ENCODE measurements at regions not wholly inside any gene's neighbourhood (a gene's known extent, or its start where the extent isn't known, plus 50 kb on each side); places are given as distances from the start of the nearest gene placed in this dataset.

GRCh38 chr9:119831309-119831708 lies 462.1 kb upstream of the BRINP1 start:
- RAD21 ChIA-PET (ENCODE audit: low non-redundant PET in 1 of 2, low total read pairs in 2 of 2, uncharacterized antibody in 2 of 2, unreplicated experiment in 2 of 2), result no interaction called here
- Histone ChIP-seq H3K27ac (ENCODE audit: low read depth, low read length) (no peak overlapping the region), H3K4me1 (ENCODE audit: control insufficient read depth in 1 of 2, insufficient read depth in 2 of 2, low read length in 2 of 2) (no peaks in the 10 kb centered on the region), H3K4me2 (ENCODE audit: low read length) (no peak overlapping the region), H3K9ac (ENCODE audit: low read length) (no peak overlapping the region), H3K79me2 (ENCODE audit: insufficient read depth, low read length) (no peaks in the 10 kb centered on the region), H3K9me2 (ENCODE audit: insufficient read depth) (no peaks in the 10 kb centered on the region), H3K36me3 (ENCODE audit: control insufficient read depth in 1 of 2, insufficient read depth in 2 of 2, low read length in 2 of 2) (no peaks in the 10 kb centered on the region), H2AFZ (ENCODE audit: low read depth, low read length, poor library complexity, severe bottlenecking) (no peak overlapping the region), H4K20me1 (ENCODE audit: insufficient read depth) (no peaks in the 10 kb centered on the region), H3K27me3 (ENCODE audit: insufficient read depth, low read length) (peaks cover 8% of the 10 kb centered on the region; the same call in 1 of the 2 replicates), H3K4me3 (replicated peaks in 1 of 2; ENCODE audit: low read depth in 1 of 2, low read length in 2 of 2) (no peak overlapping the region), H3K9me3 (ENCODE audit: control insufficient read depth in 1 of 2, insufficient read depth in 1 of 2, low read depth in 1 of 2, low read length in 2 of 2) (no peaks in the 10 kb centered on the region)
- TF ChIP-seq EZH2phosphoT487 (IDR thresholded peaks at IDR 0.05; ENCODE audit: borderline replicate concordance), result no peak
- no peak for TF ChIP-seq POLR2AphosphoS5 (IDR thresholded peaks at IDR 0.05; ENCODE audit: low read depth, low read length)
- no peak for TF ChIP-seq ZNF274 (IDR thresholded peaks at IDR 0.05; ENCODE audit: low read depth, low read length)
- TF ChIP-seq CTCF (IDR thresholded peaks at IDR 0.05 in 2 of 3, conservative IDR thresholded peaks at IDR 0.05 in 1 of 3; ENCODE audit: borderline replicate concordance in 1 of 3, insufficient read depth in 1 of 3, low read depth in 2 of 3, low read length in 2 of 3), result no peak
- no peak for TF ChIP-seq POLR2A (IDR thresholded peaks at IDR 0.05; ENCODE audit: borderline replicate concordance, extremely low read depth, insufficient read depth, insufficient read length)
- no peak for TF ChIP-seq SP1 (IDR thresholded peaks at IDR 0.05; ENCODE audit: low read depth)
- no peak for TF ChIP-seq ZFX (IDR thresholded peaks at IDR 0.05)
- TF ChIP-seq SRF (IDR thresholded peaks at IDR 0.05; ENCODE audit: low read depth), result no peak
- no peak for TF ChIP-seq RAD21 (IDR thresholded peaks at IDR 0.05; ENCODE audit: low read depth)
- TF ChIP-seq TCF7L2 (IDR thresholded peaks at IDR 0.05; ENCODE audit: borderline replicate concordance, extremely low read depth, insufficient read depth, insufficient read length), result no peak
- no peak for TF ChIP-seq REST (IDR thresholded peaks at IDR 0.05; ENCODE audit: low read depth)
- TF ChIP-seq FOSL1 (IDR thresholded peaks at IDR 0.05; ENCODE audit: low read depth), result no peak
- TF ChIP-seq YY1 (IDR thresholded peaks at IDR 0.05; ENCODE audit: extremely low read depth, insufficient replicate concordance, low read depth, low read length), result no peak
- TF ChIP-seq CEBPB (IDR thresholded peaks at IDR 0.05; ENCODE audit: low read depth), result no peak
- no peak for TF ChIP-seq MAX (IDR thresholded peaks at IDR 0.05)
- TF ChIP-seq JUND (IDR thresholded peaks at IDR 0.05), result no peak
- no TSS peak for BruUV-seq (replicated peaks)
- CTCF ChIA-PET, result no interaction called here
- DNase-seq (ENCODE audit: low read depth, low spot score) (no peak), ATAC-seq (no peak)
- POLR2A ChIA-PET, result no interaction called here
- intact Hi-C loops (cut with micrococcal nuclease), result no loop called here

Data from HCT116 (cell line).